ENCODE measurements at regions not wholly inside any gene's neighbourhood (a gene's known extent, or its start where the extent isn't known, plus 50 kb on each side); places are given as distances from the start of the nearest gene placed in this dataset.

GRCh38 chr2:2867397-2867979 is 510.1 kb downstream of the EIPR1 start:
- peaks cover 53 to 63% of the 10 kb centered on the region in 2 donors for H3K4me1 ChIP-seq (replicated peaks in 1 of 2)
- WGBS, 10 experiments = 21 to 85% (median 72%) methylated on average over 2 to 9 of the region's 18 CpGs; no CpG with 5 or more reads in 4 of the 10 experiments
- H3K4me3 ChIP-seq = no peak overlapping the region
- H3K27ac ChIP-seq = peak overlapping the region in 1 of 2 donors; percentile 15
- in situ Hi-C loops (cut with MboI; ENCODE audit: low pct_unique_long_range_greater_than_20kb in 2 of 9, low sequenced_read_pairs in 9 of 9, unreplicated experiment in 9 of 9) = no loop called here
- ATAC-seq (replicated peaks in 6 of 8) = peak in 1 of 8 experiments; percentile 37

DNA sequence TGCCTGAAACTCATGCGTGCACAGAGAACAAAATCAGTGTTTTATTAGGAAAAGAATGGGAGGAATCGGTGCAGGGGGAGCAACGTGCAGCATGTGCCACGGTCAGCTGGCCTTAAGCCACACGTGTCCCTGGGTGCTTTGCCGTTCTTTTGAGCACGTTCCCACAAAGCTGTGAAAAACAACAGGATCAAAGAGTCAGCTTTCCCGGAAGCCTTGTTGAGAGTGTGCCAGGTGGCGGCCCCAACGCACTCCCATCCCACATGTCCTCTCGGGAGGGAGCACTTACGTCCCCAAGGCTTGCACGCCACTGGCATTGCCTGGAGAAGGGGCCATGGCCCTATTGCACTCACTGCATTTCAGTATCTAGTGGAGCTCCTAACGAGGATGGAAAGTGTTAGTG is 511.2 kb downstream of the EIPR1 start:
- no peak for ATAC-seq (replicated peaks in 6 of 8)
- Histone ChIP-seq H3K27ac (no peak overlapping the region), H3K4me1 (replicated peaks in 1 of 2) (peaks cover 43 to 52% of the 10 kb centered on the region in 2 donors), H3K4me3 (no peak overlapping the region)
- WGBS, 10 experiments = 25 to 100% (median 83%) methylated on average over 1 to 8 of the region's 14 CpGs; no CpG with 5 or more reads in 1 of the 10 experiments
- in situ Hi-C loops (cut with MboI; ENCODE audit: low pct_unique_long_range_greater_than_20kb in 2 of 9, low sequenced_read_pairs in 9 of 9, unreplicated experiment in 9 of 9) = no loop called here

- H3K4me3 ChIP-seq = no peak overlapping the region
- 40 to 88% (median 40%) methylated on average over 1 to 2 of the region's 5 CpGs; no CpG with 5 or more reads in 6 of the 10 experiments for WGBS, 10 experiments
- peaks cover 2 to 12% of the 10 kb centered on the region in 2 donors for H3K4me1 ChIP-seq (replicated peaks in 1 of 2)
- in situ Hi-C loops (cut with MboI; ENCODE audit: low pct_unique_long_range_greater_than_20kb in 2 of 9, low sequenced_read_pairs in 9 of 9, unreplicated experiment in 9 of 9) = no loop called here
- ATAC-seq (replicated peaks in 6 of 8) = no peak
- H3K27ac ChIP-seq = no peak overlapping the region
Observed at GRCh38 chr2:2862386-2862785, 515.2 kb downstream of the EIPR1 start.

DNA sequence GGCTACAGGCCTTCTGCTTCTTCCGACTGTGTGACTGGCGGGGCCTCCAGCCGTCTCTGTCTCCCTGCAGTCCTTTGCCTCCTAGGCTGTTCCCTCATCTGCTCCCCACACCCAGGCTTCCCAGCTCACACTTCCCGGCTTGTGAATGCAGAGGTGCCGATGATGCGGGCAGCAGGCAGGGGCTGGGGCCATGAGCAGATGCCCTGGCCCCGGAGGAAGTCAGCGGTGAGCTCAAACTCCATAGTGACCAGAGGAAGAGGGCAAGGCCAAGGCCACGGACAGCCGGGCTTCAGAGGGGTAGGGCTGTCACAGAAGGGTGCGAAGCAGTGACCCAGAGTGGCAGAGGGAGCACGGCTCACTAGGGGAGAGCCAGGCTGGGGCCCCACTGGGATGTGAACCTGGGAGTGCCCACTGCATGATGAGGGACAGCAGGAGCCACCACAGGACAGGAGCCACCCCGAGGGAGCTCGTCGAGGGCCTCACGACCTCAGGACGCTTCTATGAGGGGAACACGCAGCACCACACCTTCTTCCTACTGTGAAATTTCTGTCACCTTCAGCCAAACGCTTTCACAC is 515.9 kb downstream of the EIPR1 start:
- no peak for ATAC-seq (replicated peaks in 6 of 8)

DNA sequence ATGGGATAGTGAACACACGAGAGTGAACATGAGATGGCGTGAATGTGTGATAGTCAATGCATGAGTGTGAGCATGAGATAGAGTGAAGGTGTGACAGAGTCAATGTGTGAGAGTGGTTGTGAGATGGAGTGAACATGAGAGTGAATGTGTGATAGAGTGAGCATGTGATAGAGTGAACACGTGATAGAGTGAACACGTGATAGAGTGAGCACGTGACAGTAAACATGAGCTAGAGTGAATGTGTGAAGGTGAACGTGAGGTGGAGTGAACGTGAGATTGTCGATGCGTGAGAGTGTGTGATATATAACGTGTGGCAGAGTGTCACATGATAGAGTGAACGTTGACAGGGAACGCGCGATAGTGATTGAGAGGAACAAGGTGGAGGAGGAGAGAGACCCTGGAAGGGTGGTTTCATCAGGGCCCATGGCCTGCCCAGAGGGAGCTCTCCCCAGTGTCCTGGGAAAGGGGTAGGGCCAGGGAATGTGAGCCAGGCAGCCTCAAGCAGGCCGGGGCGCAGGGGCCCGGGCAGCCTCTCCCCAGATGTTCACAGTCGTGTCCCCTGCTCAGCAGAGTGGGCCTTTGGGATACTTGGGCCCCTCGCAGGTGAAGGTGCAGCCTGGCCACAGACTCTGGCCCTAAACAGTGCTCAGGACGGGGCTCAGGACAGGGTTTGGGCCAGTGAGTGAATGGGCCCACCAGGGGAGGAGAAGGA is 516.9 kb downstream of the EIPR1 start:
- ATAC-seq (replicated peaks in 6 of 8) = no peak
- peaks cover 4 to 5% of the 10 kb centered on the region in 2 donors for H3K4me1 ChIP-seq (replicated peaks in 1 of 2)
- no peak overlapping the region for H3K4me3 ChIP-seq
- in situ Hi-C loops (cut with MboI; ENCODE audit: low pct_unique_long_range_greater_than_20kb in 2 of 9, low sequenced_read_pairs in 9 of 9, unreplicated experiment in 9 of 9) = no loop called here
- WGBS, 10 experiments = 56 to 96% (median 80%) methylated on average over 5 to 16 of the region's 20 CpGs; no CpG with 5 or more reads in 1 of the 10 experiments
- no peak overlapping the region for H3K27ac ChIP-seq

More for the DNA sequence above, 515.9 kb downstream of the EIPR1 start:
- in situ Hi-C loops (cut with MboI; ENCODE audit: low pct_unique_long_range_greater_than_20kb in 2 of 9, low sequenced_read_pairs in 9 of 9, unreplicated experiment in 9 of 9) = no loop called here
- no peak overlapping the region for H3K4me3 ChIP-seq
- H3K27ac ChIP-seq = no peak overlapping the region
- 40 to 100% (median 97%) methylated on average over 1 to 6 of the region's 19 CpGs; no CpG with 5 or more reads in 4 of the 10 experiments for WGBS, 10 experiments
- H3K4me1 ChIP-seq (replicated peaks in 1 of 2) = peaks cover 0 to 7% of the 10 kb centered on the region in 2 donors

- Histone ChIP-seq H3K4me3 (no peak overlapping the region), H3K4me1 (replicated peaks in 1 of 2) (peaks cover 4 to 5% of the 10 kb centered on the region in 2 donors), H3K27ac (no peak overlapping the region)
- WGBS, 10 experiments = 17 to 94% (median 75%) methylated on average over 6 to 9 of the region's 9 CpGs
- in situ Hi-C loops (cut with MboI; ENCODE audit: low pct_unique_long_range_greater_than_20kb in 2 of 9, low sequenced_read_pairs in 9 of 9, unreplicated experiment in 9 of 9) = no loop called here
- no peak for ATAC-seq (replicated peaks in 6 of 8)
Observed at GRCh38 chr2:2859732-2860131, 517.9 kb downstream of the EIPR1 start.

DNA sequence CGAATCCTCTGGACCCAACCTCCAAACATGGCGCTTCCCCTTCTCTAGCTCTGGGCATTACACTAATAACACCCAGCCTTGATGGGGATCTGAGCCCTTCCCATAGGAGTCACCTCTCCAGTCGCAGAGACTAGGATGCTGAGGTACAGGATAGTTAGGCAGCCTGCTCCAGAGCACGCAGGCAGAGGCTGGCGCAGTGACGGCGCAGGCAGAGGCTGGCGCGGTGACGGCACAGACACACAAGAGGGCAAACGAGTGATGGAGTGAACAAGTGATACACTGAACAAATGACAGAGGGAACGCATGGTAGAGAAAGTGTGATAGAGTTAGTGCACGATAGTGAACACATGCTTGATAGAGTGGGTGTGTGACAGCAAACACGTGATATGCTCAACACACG is 518.5 kb downstream of the EIPR1 start:
- no peak for ATAC-seq (replicated peaks in 6 of 8)
- WGBS, 10 experiments = 54 to 98% (median 92%) methylated on average over 2 to 15 of the region's 15 CpGs

DNA sequence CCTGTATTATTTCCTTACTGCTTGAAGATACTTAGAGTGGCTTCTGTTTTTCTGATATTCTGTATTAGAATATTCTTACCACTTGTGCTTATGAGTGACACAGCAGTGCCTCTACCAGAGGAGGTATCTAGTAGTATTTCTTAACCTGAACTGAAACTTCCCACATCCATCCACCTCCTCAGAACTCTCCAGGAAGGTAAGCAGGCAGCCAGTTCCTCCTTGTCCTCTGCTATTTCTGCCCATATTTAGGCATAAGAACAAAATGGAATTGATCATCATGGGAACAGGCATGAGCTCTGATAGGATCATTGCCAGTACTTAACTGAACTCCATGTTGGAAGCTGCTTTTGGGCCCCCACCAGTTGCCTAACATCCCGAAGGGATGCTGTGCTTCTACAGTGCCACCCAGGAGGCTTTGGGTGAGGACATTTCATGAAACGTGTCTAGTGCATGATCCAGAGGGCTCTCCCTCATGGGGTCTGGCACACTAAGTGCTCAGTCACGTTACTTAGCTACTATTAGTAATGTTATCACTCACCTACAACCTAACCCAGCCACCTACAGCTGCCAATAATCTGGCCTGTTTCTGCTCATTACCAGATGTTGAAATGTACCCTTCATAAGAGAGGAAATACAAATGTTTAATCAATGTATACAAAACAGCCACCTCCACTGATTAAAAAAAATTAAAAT is 520.7 kb downstream of the EIPR1 start:
- Histone ChIP-seq H3K27ac (no peak overlapping the region), H3K4me3 (no peak overlapping the region), H3K4me1 (replicated peaks in 1 of 2) (peaks cover 3 to 20% of the 10 kb centered on the region in 2 donors)
- in situ Hi-C loops (cut with MboI; ENCODE audit: low pct_unique_long_range_greater_than_20kb in 2 of 9, low sequenced_read_pairs in 9 of 9, unreplicated experiment in 9 of 9) = no loop called here
- ATAC-seq (replicated peaks in 6 of 8) = no peak
- WGBS, 10 experiments = 0 to 100% (median 77%) methylated on average over 1 to 3 of the region's 3 CpGs; no CpG with 5 or more reads in 1 of the 10 experiments

More for the DNA sequence above, 518.5 kb downstream of the EIPR1 start:
- no peak overlapping the region for H3K4me3 ChIP-seq
- no peak overlapping the region for H3K27ac ChIP-seq
- in situ Hi-C loops (cut with MboI; ENCODE audit: low pct_unique_long_range_greater_than_20kb in 2 of 9, low sequenced_read_pairs in 9 of 9, unreplicated experiment in 9 of 9) = no loop called here
- H3K4me1 ChIP-seq (replicated peaks in 1 of 2) = peaks cover 2 to 5% of the 10 kb centered on the region in 2 donors

GRCh38 chr2:2855297-2855696 is 522.3 kb downstream of the EIPR1 start:
- no peak overlapping the region for H3K4me3 ChIP-seq
- peaks cover 19 to 36% of the 10 kb centered on the region in 2 donors for H3K4me1 ChIP-seq (replicated peaks in 1 of 2)
- 0 to 100% (median 85%) methylated on average over 1 to 5 of the region's 5 CpGs; no CpG with 5 or more reads in 1 of the 10 experiments for WGBS, 10 experiments
- in situ Hi-C loops (cut with MboI; ENCODE audit: low pct_unique_long_range_greater_than_20kb in 2 of 9, low sequenced_read_pairs in 9 of 9, unreplicated experiment in 9 of 9) = no loop called here
- peak in 1 of 8 experiments; percentile 37 for ATAC-seq (replicated peaks in 6 of 8)
- H3K27ac ChIP-seq = no peak overlapping the region

GRCh38 chr2:2853346-2853745 is 522.3 kb upstream of the MYT1L start:
- H3K27ac ChIP-seq = no peak overlapping the region
- no peak for ATAC-seq (replicated peaks in 6 of 8)

DNA sequence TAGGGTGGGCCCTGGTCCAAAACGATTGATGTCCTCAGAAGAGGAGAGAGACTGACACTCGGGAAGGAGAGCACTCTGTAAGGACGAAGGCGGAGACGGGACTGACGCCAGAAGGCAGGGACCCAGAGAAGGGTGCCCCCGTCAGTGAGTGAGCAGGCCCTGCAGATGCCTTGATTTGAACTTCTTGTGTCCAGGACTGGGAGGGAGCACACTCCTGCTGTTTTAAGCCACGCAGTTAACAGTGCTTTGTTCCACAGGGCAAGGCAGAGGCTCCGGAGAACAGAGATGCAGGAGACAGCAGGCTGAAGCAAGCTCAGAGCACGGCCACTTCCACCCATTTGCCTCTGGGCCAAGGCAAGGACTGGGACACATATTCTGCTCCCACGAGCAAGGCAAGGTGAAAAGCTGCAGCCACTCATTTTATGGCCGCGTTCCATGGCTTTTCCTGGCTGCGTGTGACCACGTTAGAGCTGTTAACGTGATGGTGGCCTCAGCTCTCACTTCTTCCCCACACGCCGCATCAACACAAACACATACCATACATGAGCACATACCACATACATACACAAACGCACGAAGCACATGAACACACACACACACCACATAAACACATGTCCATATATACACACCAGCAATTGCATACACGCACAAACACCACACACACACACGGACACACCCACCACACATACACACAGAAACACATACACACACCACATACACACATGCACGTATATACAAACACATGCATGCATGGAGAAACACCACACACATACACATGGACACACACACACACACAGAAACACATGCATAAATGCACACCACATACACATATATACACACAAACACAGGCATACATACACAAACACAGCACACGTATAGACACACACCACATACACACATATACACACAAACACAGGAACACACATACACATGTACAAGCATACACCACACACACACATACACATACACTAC is 521.0 kb upstream of the MYT1L start:
- Histone ChIP-seq H3K4me1 (replicated peaks in 1 of 2) (peaks cover 46 to 65% of the 10 kb centered on the region in 2 donors), H3K27ac (peak overlapping the region; percentile 82 to 92), H3K4me3 (no peak overlapping the region)
- ATAC-seq (replicated peaks in 6 of 8) = no peak
- WGBS, 10 experiments = 0 to 98% (median 64%) methylated on average over 2 to 14 of the region's 24 CpGs; no CpG with 5 or more reads in 1 of the 10 experiments
- in situ Hi-C loops (cut with MboI; ENCODE audit: low pct_unique_long_range_greater_than_20kb in 2 of 9, low sequenced_read_pairs in 9 of 9, unreplicated experiment in 9 of 9) = no loop called here

More at GRCh38 chr2:2853346-2853745, 522.3 kb upstream of the MYT1L start:
- 5 to 75% (median 33%) methylated on average over 1 to 2 of the region's 2 CpGs; no CpG with 5 or more reads in 1 of the 10 experiments for WGBS, 10 experiments
- Histone ChIP-seq H3K4me1 (replicated peaks in 1 of 2) (peaks cover 35 to 53% of the 10 kb centered on the region in 2 donors), H3K4me3 (no peak overlapping the region)
- in situ Hi-C loops (cut with MboI; ENCODE audit: low pct_unique_long_range_greater_than_20kb in 2 of 9, low sequenced_read_pairs in 9 of 9, unreplicated experiment in 9 of 9) = no loop called here

DNA sequence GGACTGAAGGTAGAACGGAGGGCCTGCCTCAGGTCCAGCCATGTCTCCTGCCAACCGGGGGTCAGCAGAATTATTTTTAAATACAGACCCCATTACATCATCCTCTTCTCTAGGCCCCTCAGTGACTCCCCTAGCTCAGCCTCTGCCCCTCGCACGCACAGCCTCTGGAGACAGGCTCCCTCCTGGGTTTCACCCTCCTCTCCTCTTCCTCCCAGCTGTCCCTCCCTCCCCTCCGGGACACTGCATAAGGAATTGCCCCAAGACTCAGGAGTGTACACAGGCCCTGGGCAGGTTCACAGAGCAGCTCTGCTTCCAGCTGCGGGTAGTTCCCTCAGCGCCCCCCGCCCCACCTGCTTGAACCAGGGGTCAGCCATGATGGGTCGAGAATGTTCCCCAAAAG is 520.2 kb upstream of the MYT1L start:
- no peak for ATAC-seq (replicated peaks in 6 of 8)
- Histone ChIP-seq H3K4me3 (no peak overlapping the region), H3K27ac (peak overlapping the region; percentile 82 to 92), H3K4me1 (replicated peaks in 1 of 2) (peaks cover 53 to 72% of the 10 kb centered on the region in 2 donors)
- WGBS, 10 experiments = 51 to 85% (median 80%) methylated on average over 1 to 6 of the region's 9 CpGs; no CpG with 5 or more reads in 7 of the 10 experiments
- in situ Hi-C loops (cut with MboI; ENCODE audit: low pct_unique_long_range_greater_than_20kb in 2 of 9, low sequenced_read_pairs in 9 of 9, unreplicated experiment in 9 of 9) = no loop called here
